ENCODE measurements at regions not wholly inside any gene's neighbourhood (a gene's known extent, or its start where the extent isn't known, plus 50 kb on each side); places are given as distances from the start of the nearest gene placed in this dataset.

DNA sequence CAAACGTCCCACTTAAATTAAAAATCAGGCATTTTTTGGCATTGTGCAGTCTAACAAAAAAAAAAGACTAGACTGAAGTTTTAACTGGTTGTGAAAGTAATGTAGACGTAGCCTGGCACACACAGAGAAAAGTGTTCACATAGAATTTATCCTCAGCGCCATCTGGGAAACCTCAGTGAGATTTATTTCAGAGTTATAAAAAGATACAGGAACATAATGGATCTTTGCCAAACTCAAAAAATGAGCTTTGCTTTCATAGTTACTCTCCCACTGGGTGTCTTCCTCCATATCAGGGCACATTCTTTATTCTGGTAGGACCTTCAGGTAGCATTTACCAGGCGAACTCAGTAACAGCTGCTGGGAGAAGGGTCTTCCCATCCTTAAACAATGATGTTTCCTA lies 532.4 kb upstream of the SALL3 start:
- TF ChIP-seq, protein P1, sequence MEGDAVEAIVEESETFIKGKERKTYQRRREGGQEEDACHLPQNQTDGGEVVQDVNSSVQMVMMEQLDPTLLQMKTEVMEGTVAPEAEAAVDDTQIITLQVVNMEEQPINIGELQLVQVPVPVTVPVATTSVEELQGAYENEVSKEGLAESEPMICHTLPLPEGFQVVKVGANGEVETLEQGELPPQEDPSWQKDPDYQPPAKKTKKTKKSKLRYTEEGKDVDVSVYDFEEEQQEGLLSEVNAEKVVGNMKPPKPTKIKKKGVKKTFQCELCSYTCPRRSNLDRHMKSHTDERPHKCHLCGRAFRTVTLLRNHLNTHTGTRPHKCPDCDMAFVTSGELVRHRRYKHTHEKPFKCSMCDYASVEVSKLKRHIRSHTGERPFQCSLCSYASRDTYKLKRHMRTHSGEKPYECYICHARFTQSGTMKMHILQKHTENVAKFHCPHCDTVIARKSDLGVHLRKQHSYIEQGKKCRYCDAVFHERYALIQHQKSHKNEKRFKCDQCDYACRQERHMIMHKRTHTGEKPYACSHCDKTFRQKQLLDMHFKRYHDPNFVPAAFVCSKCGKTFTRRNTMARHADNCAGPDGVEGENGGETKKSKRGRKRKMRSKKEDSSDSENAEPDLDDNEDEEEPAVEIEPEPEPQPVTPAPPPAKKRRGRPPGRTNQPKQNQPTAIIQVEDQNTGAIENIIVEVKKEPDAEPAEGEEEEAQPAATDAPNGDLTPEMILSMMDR (conservative IDR thresholded peaks at IDR 0.05 in 1 of 2, IDR thresholded peaks at IDR 0.05 in 1 of 2; ENCODE audit: low read depth in 1 of 2, low read length in 2 of 2): no peak
- no peak for TF ChIP-seq EZH2 (IDR thresholded peaks at IDR 0.05; ENCODE audit: low read length, missing control alignments)

Data from fibroblast of lung (primary cell).